SU-DHL-6 (cell line): ENCODE measurements at regions not wholly inside any gene's neighbourhood (a gene's known extent, or its start where the extent isn't known, plus 50 kb on each side); places are given as distances from the start of the nearest gene placed in this dataset.

Experiments used
- EZH2phosphoT487 ChIP-seq: fragments of 200-600 bp; sonication (generic), shearing (Covaris generic); conservative IDR thresholded peaks from 2 replicates; pipeline ENCODE4 v1.6.1; 2018; ENCODE audit warnings: mild to moderate bottlenecking, antibody characterized with exemption, low read length, moderate library complexity, mixed read lengths
- TF ChIP-seq, protein P1 (sequence below): fragments of 200-600 bp; sonication (generic); IDR thresholded peaks from one replicate; pipeline ENCODE4 v1.5.1; 2017; ENCODE audit warnings: antibody characterized with exemption, mild to moderate bottlenecking, low read length, moderate library complexity; ENCODE audit not compliant: insufficient read depth, poor library complexity, severe bottlenecking

DNA sequence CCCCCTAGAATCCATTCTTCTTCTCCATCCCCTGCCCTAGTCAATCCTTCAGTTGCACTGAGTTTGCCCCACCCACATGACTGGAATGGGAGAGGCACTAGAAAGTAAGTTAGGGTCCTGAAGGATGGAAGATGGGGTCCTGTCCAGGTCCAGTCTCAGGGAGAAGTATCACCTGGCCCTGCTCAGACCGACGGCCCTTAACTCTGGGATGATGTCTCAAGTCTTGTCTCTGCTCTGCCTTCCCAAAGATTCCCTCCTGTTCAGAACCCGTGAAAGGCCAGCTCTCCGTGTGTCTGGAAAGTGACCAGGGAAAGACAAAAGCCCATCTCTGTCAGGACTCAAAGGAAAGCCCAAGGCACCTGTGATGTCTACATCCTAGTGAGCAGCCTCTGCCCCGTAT is 88.8 kb downstream of the OAT start:
- TF ChIP-seq, protein P1, sequence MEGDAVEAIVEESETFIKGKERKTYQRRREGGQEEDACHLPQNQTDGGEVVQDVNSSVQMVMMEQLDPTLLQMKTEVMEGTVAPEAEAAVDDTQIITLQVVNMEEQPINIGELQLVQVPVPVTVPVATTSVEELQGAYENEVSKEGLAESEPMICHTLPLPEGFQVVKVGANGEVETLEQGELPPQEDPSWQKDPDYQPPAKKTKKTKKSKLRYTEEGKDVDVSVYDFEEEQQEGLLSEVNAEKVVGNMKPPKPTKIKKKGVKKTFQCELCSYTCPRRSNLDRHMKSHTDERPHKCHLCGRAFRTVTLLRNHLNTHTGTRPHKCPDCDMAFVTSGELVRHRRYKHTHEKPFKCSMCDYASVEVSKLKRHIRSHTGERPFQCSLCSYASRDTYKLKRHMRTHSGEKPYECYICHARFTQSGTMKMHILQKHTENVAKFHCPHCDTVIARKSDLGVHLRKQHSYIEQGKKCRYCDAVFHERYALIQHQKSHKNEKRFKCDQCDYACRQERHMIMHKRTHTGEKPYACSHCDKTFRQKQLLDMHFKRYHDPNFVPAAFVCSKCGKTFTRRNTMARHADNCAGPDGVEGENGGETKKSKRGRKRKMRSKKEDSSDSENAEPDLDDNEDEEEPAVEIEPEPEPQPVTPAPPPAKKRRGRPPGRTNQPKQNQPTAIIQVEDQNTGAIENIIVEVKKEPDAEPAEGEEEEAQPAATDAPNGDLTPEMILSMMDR, result no peak
- no peak for TF ChIP-seq EZH2phosphoT487
